ENCODE measurements at regions not wholly inside any gene's neighbourhood (a gene's known extent, or its start where the extent isn't known, plus 50 kb on each side); places are given as distances from the start of the nearest gene placed in this dataset.
A peak's percentile ranks its signal among the peaks of the same experiment; 100 is the strongest.

DNA sequence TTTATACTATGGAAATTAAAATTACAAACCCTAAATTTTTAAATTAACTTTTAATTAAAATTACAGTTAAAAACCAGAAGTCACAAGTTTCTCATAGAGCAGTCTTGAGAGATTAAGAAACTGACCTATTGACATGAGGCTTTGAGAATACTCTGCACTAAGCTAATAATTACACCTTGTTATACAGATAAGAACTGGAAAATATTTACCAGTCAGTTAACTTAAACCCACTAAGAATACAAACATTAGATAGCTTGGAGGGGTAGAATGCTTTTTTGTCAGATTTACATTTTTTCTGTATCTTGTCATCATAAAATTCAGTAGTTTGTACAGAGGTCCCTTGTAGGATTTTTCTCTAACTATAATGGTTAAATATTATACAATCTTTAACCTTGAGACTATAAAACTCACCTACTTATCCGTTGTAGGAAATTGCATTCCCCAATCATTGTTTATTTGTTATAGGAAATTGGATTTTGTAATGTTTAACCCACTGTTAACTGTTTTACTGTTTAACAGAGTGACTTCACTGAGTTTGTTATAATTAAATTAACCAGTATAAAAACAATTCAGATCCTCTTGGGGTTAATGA is 219.7 kb upstream of the PKDCC start:
- no peak for DNase-seq (ENCODE audit: low spot score in 2 of 2)
- Histone ChIP-seq H3K4me1 (no peaks in the 10 kb centered on the region), H3K27ac (no peak overlapping the region), H3K36me3 (no peaks in the 10 kb centered on the region), H3K9me3 (no peaks in the 10 kb centered on the region), H3K4me3 (no peak overlapping the region), H3K27me3 (no peaks in the 10 kb centered on the region)
- intact Hi-C loops (cut with DNase I) = no loop called here
- TF ChIP-seq, protein P1, sequence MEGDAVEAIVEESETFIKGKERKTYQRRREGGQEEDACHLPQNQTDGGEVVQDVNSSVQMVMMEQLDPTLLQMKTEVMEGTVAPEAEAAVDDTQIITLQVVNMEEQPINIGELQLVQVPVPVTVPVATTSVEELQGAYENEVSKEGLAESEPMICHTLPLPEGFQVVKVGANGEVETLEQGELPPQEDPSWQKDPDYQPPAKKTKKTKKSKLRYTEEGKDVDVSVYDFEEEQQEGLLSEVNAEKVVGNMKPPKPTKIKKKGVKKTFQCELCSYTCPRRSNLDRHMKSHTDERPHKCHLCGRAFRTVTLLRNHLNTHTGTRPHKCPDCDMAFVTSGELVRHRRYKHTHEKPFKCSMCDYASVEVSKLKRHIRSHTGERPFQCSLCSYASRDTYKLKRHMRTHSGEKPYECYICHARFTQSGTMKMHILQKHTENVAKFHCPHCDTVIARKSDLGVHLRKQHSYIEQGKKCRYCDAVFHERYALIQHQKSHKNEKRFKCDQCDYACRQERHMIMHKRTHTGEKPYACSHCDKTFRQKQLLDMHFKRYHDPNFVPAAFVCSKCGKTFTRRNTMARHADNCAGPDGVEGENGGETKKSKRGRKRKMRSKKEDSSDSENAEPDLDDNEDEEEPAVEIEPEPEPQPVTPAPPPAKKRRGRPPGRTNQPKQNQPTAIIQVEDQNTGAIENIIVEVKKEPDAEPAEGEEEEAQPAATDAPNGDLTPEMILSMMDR (IDR thresholded peaks at IDR 0.05) = no peak

DNA sequence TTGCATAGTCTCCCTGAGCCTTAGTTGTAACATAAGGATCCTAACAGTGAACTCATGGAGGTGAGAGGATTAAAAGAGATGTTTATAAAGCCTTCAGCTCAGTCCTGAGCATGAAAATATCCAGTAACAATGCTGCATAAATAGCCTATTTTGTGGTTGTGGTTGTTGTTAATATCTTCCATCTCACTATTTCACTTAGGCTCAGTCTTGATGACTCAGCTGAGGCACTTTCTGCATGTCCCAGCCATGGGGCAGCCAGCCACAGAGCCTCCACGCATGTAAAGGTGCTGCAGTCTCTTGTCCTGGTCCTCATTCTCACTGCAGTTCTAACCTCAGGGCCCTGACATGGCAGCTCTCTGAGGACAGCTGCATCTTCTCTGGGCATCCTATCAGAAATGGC is 218.8 kb upstream of the PKDCC start:
- H3K4me3 ChIP-seq = no peak overlapping the region
- TF ChIP-seq, protein P1 (IDR thresholded peaks at IDR 0.05) = no peak
- no peaks in the 10 kb centered on the region for H3K9me3 ChIP-seq
- no peaks in the 10 kb centered on the region for H3K4me1 ChIP-seq
- H3K36me3 ChIP-seq = no peaks in the 10 kb centered on the region
- no peaks in the 10 kb centered on the region for H3K27me3 ChIP-seq
- no peak for DNase-seq (ENCODE audit: low spot score in 2 of 2)
- H3K27ac ChIP-seq = no peak overlapping the region
- intact Hi-C loops (cut with DNase I) = no loop called here

DNA sequence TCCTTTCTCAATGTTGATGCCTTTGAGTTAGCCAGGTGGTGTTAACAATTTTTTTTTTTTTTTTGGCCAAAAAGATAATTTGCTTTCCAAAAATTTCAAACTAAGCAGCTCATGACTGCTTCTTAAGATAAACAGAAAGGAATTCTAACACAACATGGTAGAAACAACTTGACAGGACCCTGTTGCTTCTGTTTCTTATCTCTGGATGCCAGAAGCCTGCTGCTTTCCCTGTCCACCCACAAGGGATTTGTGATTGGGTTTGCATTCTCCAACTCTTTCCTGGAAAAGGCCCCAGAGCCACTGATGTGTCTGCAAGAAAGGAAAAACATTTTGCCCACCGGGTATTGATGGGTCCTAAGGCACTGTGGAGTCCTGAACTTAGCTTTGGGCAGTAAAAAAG is 217.2 kb upstream of the PKDCC start:
- no peak for DNase-seq (ENCODE audit: low spot score in 2 of 2)
- Histone ChIP-seq H3K4me3 (no peak overlapping the region), H3K36me3 (no peaks in the 10 kb centered on the region), H3K27me3 (no peaks in the 10 kb centered on the region), H3K9me3 (no peaks in the 10 kb centered on the region), H3K27ac (no peak overlapping the region), H3K4me1 (no peaks in the 10 kb centered on the region)
- TF ChIP-seq, protein P1 (IDR thresholded peaks at IDR 0.05) = no peak
- intact Hi-C loops (cut with DNase I) = no loop called here

DNA sequence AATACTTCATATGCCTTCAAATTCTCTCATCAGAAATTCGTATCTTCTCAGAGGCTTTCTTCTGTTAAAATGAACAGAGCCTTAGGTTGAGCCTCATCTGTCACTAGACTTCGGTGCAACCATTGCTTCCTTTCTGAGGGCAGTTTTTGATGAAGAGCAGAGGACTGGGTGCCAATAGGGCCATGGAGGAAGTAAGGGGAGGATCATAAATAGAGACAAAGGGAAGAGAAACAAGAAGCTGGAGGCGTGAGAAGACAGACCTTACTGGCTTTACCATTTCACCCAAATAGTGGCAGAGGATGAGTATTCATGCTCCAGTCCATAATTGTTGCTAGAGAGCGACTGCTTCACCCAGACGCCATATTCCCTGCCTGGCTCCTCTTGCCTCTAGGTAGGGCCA is 215.6 kb upstream of the PKDCC start:
- Histone ChIP-seq H3K36me3 (no peaks in the 10 kb centered on the region), H3K27ac (no peak overlapping the region), H3K27me3 (no peaks in the 10 kb centered on the region), H3K9me3 (no peaks in the 10 kb centered on the region), H3K4me3 (no peak overlapping the region), H3K4me1 (no peaks in the 10 kb centered on the region)
- TF ChIP-seq, protein P1 (IDR thresholded peaks at IDR 0.05) = no peak
- DNase-seq (ENCODE audit: low spot score in 2 of 2) = no peak
- intact Hi-C loops (cut with DNase I) = no loop called here

DNA sequence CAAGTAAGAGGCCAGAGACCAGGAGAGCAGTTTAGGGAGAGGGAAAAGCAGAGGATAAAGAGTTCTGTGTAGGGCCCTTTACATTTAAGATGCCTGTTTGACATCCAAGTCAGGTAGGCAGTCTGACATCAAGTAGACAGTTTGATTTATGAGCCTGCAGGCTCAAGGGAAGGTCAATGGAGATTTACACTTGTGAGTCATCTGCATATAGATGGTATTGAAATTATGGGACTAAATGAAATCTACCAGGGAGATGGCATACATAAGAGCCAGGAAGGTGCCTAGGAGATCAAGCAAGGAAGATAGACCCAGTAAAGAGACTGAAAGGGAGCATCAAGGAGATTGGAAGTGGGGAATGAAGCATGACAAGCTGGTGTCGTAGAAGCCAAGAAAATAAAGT is 212.4 kb upstream of the PKDCC start:
- TF ChIP-seq, protein P1 (IDR thresholded peaks at IDR 0.05) = no peak
- DNase-seq (ENCODE audit: low spot score in 2 of 2) = no peak
- no peak overlapping the region for H3K27ac ChIP-seq
- H3K4me1 ChIP-seq = no peaks in the 10 kb centered on the region
- H3K27me3 ChIP-seq = no peaks in the 10 kb centered on the region
- no peaks in the 10 kb centered on the region for H3K9me3 ChIP-seq
- H3K4me3 ChIP-seq = no peak overlapping the region
- intact Hi-C loops (cut with DNase I) = no loop called here
- H3K36me3 ChIP-seq = no peaks in the 10 kb centered on the region

DNA sequence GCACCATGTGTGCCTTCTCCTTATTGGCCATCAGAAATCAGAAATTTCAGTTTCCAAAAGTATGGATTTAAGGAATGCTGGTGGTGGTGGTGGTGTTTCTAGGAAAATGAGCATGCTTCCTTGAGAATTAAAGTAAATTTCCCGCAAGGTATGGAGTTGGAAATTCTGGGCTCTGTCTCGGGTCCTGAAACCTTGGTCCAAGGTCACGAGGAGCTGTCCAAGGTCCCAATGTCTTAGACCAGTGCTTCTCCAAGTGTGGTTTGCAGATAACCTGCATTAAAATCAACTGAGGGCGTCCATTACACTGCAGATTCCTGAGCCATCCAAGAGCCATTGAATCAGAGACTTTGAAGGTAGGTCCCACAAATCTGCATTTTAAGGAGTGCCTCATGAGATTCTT is 210.9 kb upstream of the PKDCC start:
- Histone ChIP-seq H3K9me3 (no peaks in the 10 kb centered on the region), H3K36me3 (no peaks in the 10 kb centered on the region), H3K27ac (no peak overlapping the region), H3K4me1 (peaks cover 0 to 2% of the 10 kb centered on the region in 2 donors), H3K4me3 (no peak overlapping the region), H3K27me3 (no peaks in the 10 kb centered on the region)
- peak in 1 of 2 donors; percentile 68 for DNase-seq (ENCODE audit: low spot score in 2 of 2)
- TF ChIP-seq, protein P1 (IDR thresholded peaks at IDR 0.05) = no peak
- intact Hi-C loops (cut with DNase I) = no loop called here

All from ascending aorta (tissue), 2 donors.